Parathyroid adenoma (tissue), 2 donors: ENCODE measurements at regions not wholly inside any gene's neighbourhood (a gene's known extent, or its start where the extent isn't known, plus 50 kb on each side); places are given as distances from the start of the nearest gene placed in this dataset.

ENCODE experiments used
- H2AFZ ChIP-seq: fragments of 300-600 bp; sonication (generic); one replicate; pipeline ENCODE4 v1.7.0; 2017; ENCODE audit warnings: antibody characterized with exemption, mild to moderate bottlenecking
- H3K27ac ChIP-seq: fragments of 300-600 bp; sonication (generic); one replicate; pipeline ENCODE4 v1.7.0; 2017
- H3K27me3 ChIP-seq: fragments of 300-600 bp; sonication (generic); one replicate; pipeline ENCODE4 v1.7.0; 2017; ENCODE audit warnings: low read length; ENCODE audit not compliant: control insufficient read depth, insufficient read depth
- H3K36me3 ChIP-seq: fragments of 300-600 bp; sonication (generic); one replicate; pipeline ENCODE4 v1.7.0; 2017; ENCODE audit warnings: low read length; ENCODE audit not compliant: control insufficient read depth, insufficient read depth
- H3K4me1 ChIP-seq: fragments of 300-600 bp; sonication (generic); one replicate; pipeline ENCODE4 v1.7.0; 2017; ENCODE audit warnings: control low read depth
- H3K4me2 ChIP-seq: fragments of 300-600 bp; sonication (generic); one replicate; pipeline ENCODE4 v1.7.0; 2017; ENCODE audit warnings: low read length
- H3K4me3 ChIP-seq: fragments of 300-600 bp; sonication (generic); one replicate; pipeline ENCODE4 v1.7.0; 2017; ENCODE audit warnings: low read depth, low read length
- H3K79me2 ChIP-seq: fragments of 300-600 bp; sonication (generic); one replicate; pipeline ENCODE4 v1.7.0; 2017; ENCODE audit warnings: control low read depth
- H3K9ac ChIP-seq: fragments of 300-600 bp; sonication (generic); one replicate; pipeline ENCODE4 v1.7.0; 2017; ENCODE audit warnings: mild to moderate bottlenecking
- H3K9me3 ChIP-seq: fragments of 300-600 bp; sonication (generic); one replicate; pipeline ENCODE4 v1.7.0; 2017; ENCODE audit warnings: low read length; ENCODE audit not compliant: control insufficient read depth
- TF ChIP-seq, protein P1 (sequence below): fragments of 300-600 bp; sonication (generic); IDR thresholded peaks from one replicate; pipeline ENCODE4 v1.7.0; 2017; ENCODE audit warnings: antibody characterized with exemption, mild to moderate bottlenecking
- donor health status: primary hyperparathyroidism.

DNA sequence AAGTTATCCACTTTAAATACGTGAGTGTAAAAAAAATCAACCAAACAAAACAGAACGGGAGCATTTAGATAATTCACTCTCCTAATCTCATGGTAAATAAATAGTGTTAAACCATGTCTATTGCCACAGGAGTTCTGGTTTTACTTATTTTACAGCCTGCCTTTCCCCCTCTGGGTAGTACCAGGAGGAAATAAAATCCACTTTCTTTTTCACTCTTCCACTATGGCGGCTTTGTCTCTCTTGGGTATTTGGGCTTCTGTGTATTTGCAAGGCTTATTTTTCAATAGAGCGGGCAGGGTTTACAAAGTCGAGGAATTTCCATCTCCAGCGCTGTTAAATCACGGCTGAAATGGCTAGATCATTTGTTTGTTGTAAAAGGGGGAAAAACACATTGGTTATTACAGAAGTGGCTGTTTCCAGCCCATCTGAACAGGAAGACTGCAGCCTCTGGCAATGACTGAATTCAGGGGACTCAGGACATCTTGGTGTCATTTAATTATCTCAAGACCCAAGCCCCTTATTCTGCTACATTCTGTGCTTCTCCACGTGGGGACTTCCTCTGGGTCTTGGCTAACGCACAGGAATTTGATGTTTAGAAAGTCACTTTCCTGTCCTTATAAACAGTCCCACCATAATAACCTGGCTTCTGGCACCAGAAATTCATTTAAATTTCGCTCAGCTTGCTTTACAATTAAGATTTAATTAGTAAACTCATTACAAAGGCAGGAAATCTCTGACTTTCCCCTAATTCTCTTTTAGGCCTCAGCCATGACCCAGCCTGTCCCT, 323.9 kb downstream of the GATA3 start:
- TF ChIP-seq, protein P1, sequence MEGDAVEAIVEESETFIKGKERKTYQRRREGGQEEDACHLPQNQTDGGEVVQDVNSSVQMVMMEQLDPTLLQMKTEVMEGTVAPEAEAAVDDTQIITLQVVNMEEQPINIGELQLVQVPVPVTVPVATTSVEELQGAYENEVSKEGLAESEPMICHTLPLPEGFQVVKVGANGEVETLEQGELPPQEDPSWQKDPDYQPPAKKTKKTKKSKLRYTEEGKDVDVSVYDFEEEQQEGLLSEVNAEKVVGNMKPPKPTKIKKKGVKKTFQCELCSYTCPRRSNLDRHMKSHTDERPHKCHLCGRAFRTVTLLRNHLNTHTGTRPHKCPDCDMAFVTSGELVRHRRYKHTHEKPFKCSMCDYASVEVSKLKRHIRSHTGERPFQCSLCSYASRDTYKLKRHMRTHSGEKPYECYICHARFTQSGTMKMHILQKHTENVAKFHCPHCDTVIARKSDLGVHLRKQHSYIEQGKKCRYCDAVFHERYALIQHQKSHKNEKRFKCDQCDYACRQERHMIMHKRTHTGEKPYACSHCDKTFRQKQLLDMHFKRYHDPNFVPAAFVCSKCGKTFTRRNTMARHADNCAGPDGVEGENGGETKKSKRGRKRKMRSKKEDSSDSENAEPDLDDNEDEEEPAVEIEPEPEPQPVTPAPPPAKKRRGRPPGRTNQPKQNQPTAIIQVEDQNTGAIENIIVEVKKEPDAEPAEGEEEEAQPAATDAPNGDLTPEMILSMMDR: no peak
- Histone ChIP-seq H3K9ac (no peak overlapping the region), H3K27ac (no peak overlapping the region), H3K79me2 (no peaks in the 10 kb centered on the region), H3K4me2 (no peak overlapping the region), H3K9me3 (no peaks in the 10 kb centered on the region), H2AFZ (no peak overlapping the region), H3K27me3 (no peaks in the 10 kb centered on the region), H3K4me1 (no peaks in the 10 kb centered on the region), H3K36me3 (no peaks in the 10 kb centered on the region), H3K4me3 (no peak overlapping the region)

DNA sequence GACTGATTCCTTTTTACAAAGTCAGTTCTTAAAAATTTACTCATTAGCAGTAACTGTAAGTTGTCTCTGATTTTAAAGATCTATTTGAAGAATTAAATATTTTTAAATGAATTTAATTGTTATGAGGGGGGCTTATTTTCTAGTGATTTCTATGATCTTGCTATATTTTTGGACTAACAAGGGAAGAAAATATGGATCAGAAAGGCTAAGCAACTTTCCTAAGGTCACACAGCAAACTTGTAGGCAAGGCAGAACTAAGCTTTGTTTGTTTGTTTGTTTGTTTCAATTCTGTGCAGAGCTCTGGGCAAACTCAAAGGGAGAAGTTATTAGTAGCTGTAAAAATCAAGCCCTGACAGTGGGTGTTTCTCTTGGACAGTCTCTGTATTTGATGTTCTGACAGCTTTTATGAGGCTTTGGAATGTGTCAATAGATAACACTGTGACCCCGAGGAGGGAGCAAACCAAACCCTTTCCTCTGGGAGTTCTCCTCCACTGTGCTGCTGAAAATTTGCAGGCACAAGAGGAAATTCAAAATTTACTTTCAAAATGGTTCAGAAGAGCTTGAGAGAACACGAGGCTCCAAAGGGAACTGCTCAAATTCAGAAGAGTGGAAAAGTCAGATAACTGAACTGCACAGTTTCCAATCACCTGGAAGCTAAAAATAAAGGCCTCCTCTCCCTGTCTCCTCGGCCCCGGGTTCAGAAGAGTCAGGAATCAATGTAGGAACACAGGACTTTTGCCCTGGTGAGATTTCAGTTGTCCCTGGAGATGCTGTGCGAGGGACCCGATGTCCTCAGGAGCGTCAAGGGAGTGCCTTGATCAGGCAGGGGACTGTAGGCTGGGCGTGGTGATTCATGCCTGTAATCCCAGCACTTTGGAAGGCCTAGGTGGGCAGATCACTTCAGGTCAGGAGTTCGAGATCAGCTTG, 325.7 kb downstream of the GATA3 start:
- Histone ChIP-seq H3K9me3 (no peaks in the 10 kb centered on the region), H3K27ac (no peak overlapping the region), H3K36me3 (no peaks in the 10 kb centered on the region), H3K27me3 (no peaks in the 10 kb centered on the region), H3K79me2 (no peaks in the 10 kb centered on the region), H3K4me3 (no peak overlapping the region), H3K4me2 (no peak overlapping the region), H2AFZ (no peak overlapping the region), H3K4me1 (no peaks in the 10 kb centered on the region), H3K9ac (no peak overlapping the region)
- TF ChIP-seq, protein P1: no peak

DNA sequence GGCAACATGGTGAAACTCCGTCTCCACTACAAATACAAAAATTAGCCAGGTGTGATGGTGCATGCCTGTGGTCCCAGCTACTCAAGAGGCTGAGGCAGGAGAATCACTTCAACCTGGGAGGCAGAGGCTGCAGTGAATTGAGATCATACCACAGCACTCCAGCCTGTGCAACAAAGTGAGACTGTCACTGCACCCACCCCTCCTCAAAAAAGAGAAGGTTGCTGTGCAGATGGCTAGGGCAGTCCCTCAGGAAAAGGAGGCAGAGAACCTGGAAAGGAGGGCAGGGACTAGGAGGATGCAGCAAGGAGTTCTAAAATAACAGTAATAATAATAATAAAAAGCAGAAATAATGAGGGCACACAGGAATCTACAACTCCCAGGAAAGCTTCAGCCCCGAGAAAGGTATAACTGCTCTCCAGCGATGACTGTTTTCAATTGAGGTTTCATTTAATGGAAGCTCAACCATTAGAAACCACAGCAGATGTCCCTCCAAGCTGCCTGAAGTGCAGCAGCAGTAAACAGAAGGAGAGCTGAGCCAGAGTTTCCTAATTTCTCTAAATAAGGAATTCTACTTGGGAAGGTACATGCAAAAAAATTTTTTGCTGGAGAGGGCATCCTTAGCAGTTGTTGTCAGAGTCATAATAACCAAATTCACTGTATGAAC, 326.5 kb downstream of the GATA3 start:
- no peak overlapping the region for H3K9ac ChIP-seq
- no peak overlapping the region for H3K4me3 ChIP-seq
- H3K79me2 ChIP-seq: no peaks in the 10 kb centered on the region
- H3K9me3 ChIP-seq: no peaks in the 10 kb centered on the region
- H3K36me3 ChIP-seq: no peaks in the 10 kb centered on the region
- H3K27me3 ChIP-seq: no peaks in the 10 kb centered on the region
- H2AFZ ChIP-seq: no peak overlapping the region
- H3K4me2 ChIP-seq: no peak overlapping the region
- no peak overlapping the region for H3K27ac ChIP-seq
- H3K4me1 ChIP-seq: no peaks in the 10 kb centered on the region
- TF ChIP-seq, protein P1: no peak

DNA sequence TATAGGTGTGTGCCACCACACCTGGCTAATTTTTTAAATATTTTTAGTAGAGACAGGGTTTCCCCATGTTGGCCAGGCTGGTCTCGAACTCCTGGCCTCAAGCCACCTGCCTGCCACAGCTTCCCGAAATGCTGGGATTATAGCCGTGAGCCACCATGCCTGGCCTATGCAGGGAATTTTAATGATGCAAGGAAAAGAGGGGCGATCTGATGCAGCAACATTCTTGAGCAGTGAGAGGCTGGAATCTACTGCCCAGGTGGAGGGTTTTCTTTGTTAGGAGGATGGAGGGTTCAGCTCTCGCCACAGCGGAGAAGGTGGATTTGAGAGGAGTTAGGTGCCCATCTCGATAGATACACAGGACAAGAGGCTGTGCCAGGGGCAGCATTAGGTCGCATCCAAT, 332.3 kb downstream of the GATA3 start:
- H3K27ac ChIP-seq: no peak overlapping the region
- TF ChIP-seq, protein P1: no peak
- H3K4me3 ChIP-seq: no peak overlapping the region

More for the DNA sequence above, 332.3 kb downstream of the GATA3 start:
- H3K9ac ChIP-seq: no peak overlapping the region
- H3K27me3 ChIP-seq: no peaks in the 10 kb centered on the region
- no peaks in the 10 kb centered on the region for H3K79me2 ChIP-seq
- H3K4me2 ChIP-seq: no peak overlapping the region
- H2AFZ ChIP-seq: no peak overlapping the region
- no peaks in the 10 kb centered on the region for H3K9me3 ChIP-seq
- no peaks in the 10 kb centered on the region for H3K4me1 ChIP-seq
- no peaks in the 10 kb centered on the region for H3K36me3 ChIP-seq
